ENCODE measurements at regions not wholly inside any gene's neighbourhood (a gene's known extent, or its start where the extent isn't known, plus 50 kb on each side); places are given as distances from the start of the nearest gene placed in this dataset.

DNA sequence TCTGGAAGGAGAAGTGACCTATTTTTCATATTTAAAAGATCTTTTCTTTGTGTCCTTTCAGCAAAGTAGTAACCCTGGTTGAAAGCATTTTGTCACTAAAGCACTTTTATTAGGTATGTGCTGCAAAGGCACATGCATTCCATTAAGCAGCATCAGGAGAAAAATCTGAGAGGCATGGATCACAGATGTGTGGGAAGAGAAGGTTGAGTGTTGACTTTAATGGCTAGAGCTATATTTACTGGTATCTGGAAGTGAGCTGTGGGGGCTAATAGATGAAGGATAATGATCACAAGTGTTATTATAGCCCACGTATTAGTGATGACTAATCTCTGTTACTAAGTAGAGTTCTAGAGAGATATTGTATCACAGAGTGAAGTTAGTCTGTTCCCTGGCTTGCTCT lies 1520.7 kb downstream of the ARAP2 start:
- Histone ChIP-seq H3K4me1 (ENCODE audit: control insufficient read depth, extremely low read depth, insufficient read depth, low read length) (no peaks in the 10 kb centered on the region), H3K4me2 (ENCODE audit: extremely low read depth, insufficient read depth, low read length) (no peak overlapping the region), H3K27me3 (ENCODE audit: control insufficient read depth, insufficient read depth, low read length) (no peaks in the 10 kb centered on the region), H4K20me1 (ENCODE audit: control insufficient read depth, extremely low read depth, insufficient read depth, low read length) (no peaks in the 10 kb centered on the region), H3K36me3 (ENCODE audit: control insufficient read depth, insufficient read depth, low read length) (no peaks in the 10 kb centered on the region), H3K27ac (ENCODE audit: insufficient read depth, low read length) (no peak overlapping the region), H3K9ac (ENCODE audit: insufficient read depth, low read length) (no peak overlapping the region), H3K79me2 (ENCODE audit: control insufficient read depth, insufficient read depth, low read length) (no peaks in the 10 kb centered on the region), H2AFZ (ENCODE audit: low read length) (no peak overlapping the region), H3K9me3 (ENCODE audit: control insufficient read depth, insufficient read depth, low read depth, low read length) (no peaks in the 10 kb centered on the region), H3K4me3 (replicated peaks in 1 of 4; ENCODE audit: control extremely low read depth in 1 of 4, insufficient read depth in 1 of 4, low read depth in 3 of 4, low read length in 4 of 4) (no peak overlapping the region)
- TF ChIP-seq EZH2 (IDR thresholded peaks at IDR 0.05; ENCODE audit: low read length, missing control alignments) = no peak
- peak in 1 of 2 donors; percentile 13 for DNase-seq (ENCODE audit: low read depth in 2 of 2)

DNA sequence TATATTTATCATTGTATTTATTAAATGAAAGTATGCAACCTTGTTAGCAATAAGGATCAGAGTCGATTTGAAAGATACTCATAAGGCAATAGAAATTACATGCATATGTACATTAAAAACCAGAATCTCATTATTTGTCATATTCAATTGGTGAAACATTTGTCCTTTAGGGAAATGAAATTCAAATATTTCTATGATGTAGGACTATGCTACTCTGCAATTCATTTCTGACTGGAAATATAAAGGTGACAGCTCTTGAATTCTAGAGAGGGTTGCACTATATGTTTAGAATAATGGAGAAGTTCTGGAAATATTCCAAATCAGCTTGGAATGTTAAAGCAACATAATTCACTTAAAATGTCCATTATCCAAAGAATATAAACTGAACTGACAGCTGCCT lies 1519.8 kb downstream of the ARAP2 start:
- Histone ChIP-seq H3K4me3 (replicated peaks in 1 of 4; ENCODE audit: control extremely low read depth in 1 of 4, insufficient read depth in 1 of 4, low read depth in 3 of 4, low read length in 4 of 4) (no peak overlapping the region), H3K4me1 (ENCODE audit: control insufficient read depth, extremely low read depth, insufficient read depth, low read length) (no peaks in the 10 kb centered on the region), H2AFZ (ENCODE audit: low read length) (no peak overlapping the region), H3K79me2 (ENCODE audit: control insufficient read depth, insufficient read depth, low read length) (no peaks in the 10 kb centered on the region), H3K36me3 (ENCODE audit: control insufficient read depth, insufficient read depth, low read length) (no peaks in the 10 kb centered on the region), H3K4me2 (ENCODE audit: extremely low read depth, insufficient read depth, low read length) (no peak overlapping the region), H3K27ac (ENCODE audit: insufficient read depth, low read length) (no peak overlapping the region), H3K9me3 (ENCODE audit: control insufficient read depth, insufficient read depth, low read depth, low read length) (no peaks in the 10 kb centered on the region), H3K9ac (ENCODE audit: insufficient read depth, low read length) (no peak overlapping the region), H3K27me3 (ENCODE audit: control insufficient read depth, insufficient read depth, low read length) (no peaks in the 10 kb centered on the region), H4K20me1 (ENCODE audit: control insufficient read depth, extremely low read depth, insufficient read depth, low read length) (no peaks in the 10 kb centered on the region)
- TF ChIP-seq EZH2 (IDR thresholded peaks at IDR 0.05; ENCODE audit: low read length, missing control alignments) (no peak), CTCF (conservative IDR thresholded peaks at IDR 0.05 in 1 of 2, IDR thresholded peaks at IDR 0.05 in 1 of 2; ENCODE audit: low read depth in 1 of 2, low read length in 2 of 2) (no peak)
- DNase-seq (ENCODE audit: low read depth in 2 of 2) = no peak

- H4K20me1 ChIP-seq (ENCODE audit: control insufficient read depth, extremely low read depth, insufficient read depth, low read length) = no peaks in the 10 kb centered on the region
- H2AFZ ChIP-seq (ENCODE audit: low read length) = no peak overlapping the region
- H3K36me3 ChIP-seq (ENCODE audit: control insufficient read depth, insufficient read depth, low read length) = no peaks in the 10 kb centered on the region
- H3K4me3 ChIP-seq (replicated peaks in 1 of 4; ENCODE audit: control extremely low read depth in 1 of 4, insufficient read depth in 1 of 4, low read depth in 3 of 4, low read length in 4 of 4) = no peak overlapping the region
- H3K9me3 ChIP-seq (ENCODE audit: control insufficient read depth, insufficient read depth, low read depth, low read length) = no peaks in the 10 kb centered on the region
- H3K79me2 ChIP-seq (ENCODE audit: control insufficient read depth, insufficient read depth, low read length) = no peaks in the 10 kb centered on the region
- H3K9ac ChIP-seq (ENCODE audit: insufficient read depth, low read length) = no peak overlapping the region
- DNase-seq (ENCODE audit: low read depth in 2 of 2) = peak in 1 of 2 donors; percentile 46
- TF ChIP-seq EZH2 (IDR thresholded peaks at IDR 0.05; ENCODE audit: low read length, missing control alignments) = no peak
- no peak for TF ChIP-seq CTCF (conservative IDR thresholded peaks at IDR 0.05 in 1 of 2, IDR thresholded peaks at IDR 0.05 in 1 of 2; ENCODE audit: low read depth in 1 of 2, low read length in 2 of 2)
- H3K27me3 ChIP-seq (ENCODE audit: control insufficient read depth, insufficient read depth, low read length) = no peaks in the 10 kb centered on the region
- H3K4me1 ChIP-seq (ENCODE audit: control insufficient read depth, extremely low read depth, insufficient read depth, low read length) = no peaks in the 10 kb centered on the region
- H3K27ac ChIP-seq (ENCODE audit: insufficient read depth, low read length) = no peak overlapping the region
- no peak overlapping the region for H3K4me2 ChIP-seq (ENCODE audit: extremely low read depth, insufficient read depth, low read length)
These were observed 1513.2 kb downstream of the ARAP2 start for GRCh38 chr4:34731070-34731469.

Measured in fibroblast of lung (primary cell).